DOHH2 (cell line): ENCODE measurements at regions not wholly inside any gene's neighbourhood (a gene's known extent, or its start where the extent isn't known, plus 50 kb on each side); places are given as distances from the start of the nearest gene placed in this dataset.
"Not testable (repeated sequence)": the region's sequence is repeated elsewhere in the genome, so short reads cannot be mapped to it uniquely, and the experiment has no call there.

Experiments
- CTCF ChIP-seq: fragments of 200-600 bp; sonication (generic); IDR thresholded peaks from one replicate; pipeline ENCODE4 v1.5.1; 2014; ENCODE audit warnings: antibody characterized with exemption, mild to moderate bottlenecking, low read depth, low read length; ENCODE audit not compliant: poor library complexity, severe bottlenecking
- EZH2phosphoT487 ChIP-seq: fragments of 200-600 bp; sonication (generic); IDR thresholded peaks from 2 replicates; pipeline ENCODE4 v1.6.1; 2017; ENCODE audit warnings: borderline replicate concordance, mild to moderate bottlenecking, antibody characterized with exemption, low read length, moderate library complexity, mixed read lengths

DNA sequence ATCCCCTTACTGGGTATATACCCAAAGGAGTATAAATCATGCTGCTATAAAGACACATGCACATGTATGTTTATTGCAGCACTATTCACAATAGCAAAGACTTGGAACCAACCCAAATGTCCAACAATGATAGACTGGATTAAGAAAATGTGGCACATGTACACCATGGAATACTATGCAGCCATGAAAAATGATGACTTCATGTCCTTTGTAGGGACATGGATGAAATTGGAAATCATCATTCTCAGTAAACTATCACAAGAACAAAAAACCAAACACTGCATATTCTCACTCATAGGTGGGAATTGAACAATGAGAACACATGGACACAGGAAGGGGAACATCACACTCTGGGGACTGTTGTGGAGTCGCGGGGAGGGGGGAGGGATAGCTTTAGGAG, 161.7 kb upstream of the PHACTR1 start:
- TF ChIP-seq CTCF, EZH2phosphoT487: not testable (repeated sequence)
